ENCODE measurements at regions not wholly inside any gene's neighbourhood (a gene's known extent, or its start where the extent isn't known, plus 50 kb on each side); places are given as distances from the start of the nearest gene placed in this dataset.

DNA sequence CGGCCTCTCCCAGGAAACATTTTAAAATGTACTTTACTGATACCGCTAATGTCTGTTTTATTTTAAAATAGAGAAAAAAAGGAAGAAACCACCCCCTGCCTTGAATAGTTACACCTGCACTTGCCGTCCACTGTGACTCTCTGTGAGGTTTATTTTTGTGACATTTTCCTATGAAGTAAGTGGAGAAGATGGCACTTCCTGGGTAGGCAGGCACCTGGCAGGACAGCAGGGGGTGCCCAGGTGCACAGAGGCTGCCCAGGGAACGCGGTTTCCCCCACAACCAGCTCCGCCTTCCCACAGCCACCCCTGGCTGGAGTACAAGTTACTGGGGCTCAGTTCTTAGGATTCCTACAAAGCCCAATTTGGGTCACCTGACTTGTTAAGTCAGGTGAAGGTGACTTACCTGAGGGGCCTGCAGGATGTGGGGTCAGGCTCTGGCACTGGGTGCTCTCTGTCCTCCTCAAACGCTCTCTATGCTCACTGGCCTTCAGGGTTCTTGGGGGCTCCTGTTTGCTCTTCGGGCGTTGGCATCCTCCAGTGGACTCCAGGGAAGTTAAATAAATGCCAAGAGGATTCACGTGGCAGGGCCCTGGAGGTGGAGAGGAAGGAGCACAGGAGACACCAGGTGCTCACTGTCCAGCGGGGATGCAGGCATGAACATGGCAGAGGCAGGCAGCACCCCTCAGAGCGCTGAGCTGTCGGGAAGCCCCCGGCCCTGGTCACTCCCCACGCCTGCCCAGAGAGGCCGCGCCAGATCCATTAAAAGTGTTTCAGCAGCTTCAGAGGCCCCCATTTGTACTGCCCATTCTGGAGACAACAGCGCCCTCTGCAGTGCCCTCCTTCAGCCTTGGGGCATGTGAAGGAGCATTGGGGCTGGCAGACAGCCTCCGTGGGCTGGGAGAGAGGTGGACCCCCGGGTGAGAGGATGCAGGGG, 1021.2 kb downstream of the TBC1D22A start:
- TF ChIP-seq, protein P1, sequence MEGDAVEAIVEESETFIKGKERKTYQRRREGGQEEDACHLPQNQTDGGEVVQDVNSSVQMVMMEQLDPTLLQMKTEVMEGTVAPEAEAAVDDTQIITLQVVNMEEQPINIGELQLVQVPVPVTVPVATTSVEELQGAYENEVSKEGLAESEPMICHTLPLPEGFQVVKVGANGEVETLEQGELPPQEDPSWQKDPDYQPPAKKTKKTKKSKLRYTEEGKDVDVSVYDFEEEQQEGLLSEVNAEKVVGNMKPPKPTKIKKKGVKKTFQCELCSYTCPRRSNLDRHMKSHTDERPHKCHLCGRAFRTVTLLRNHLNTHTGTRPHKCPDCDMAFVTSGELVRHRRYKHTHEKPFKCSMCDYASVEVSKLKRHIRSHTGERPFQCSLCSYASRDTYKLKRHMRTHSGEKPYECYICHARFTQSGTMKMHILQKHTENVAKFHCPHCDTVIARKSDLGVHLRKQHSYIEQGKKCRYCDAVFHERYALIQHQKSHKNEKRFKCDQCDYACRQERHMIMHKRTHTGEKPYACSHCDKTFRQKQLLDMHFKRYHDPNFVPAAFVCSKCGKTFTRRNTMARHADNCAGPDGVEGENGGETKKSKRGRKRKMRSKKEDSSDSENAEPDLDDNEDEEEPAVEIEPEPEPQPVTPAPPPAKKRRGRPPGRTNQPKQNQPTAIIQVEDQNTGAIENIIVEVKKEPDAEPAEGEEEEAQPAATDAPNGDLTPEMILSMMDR (conservative IDR thresholded peaks at IDR 0.05; ENCODE audit: low read length): no peak
- TF ChIP-seq EZH2phosphoT487 (IDR thresholded peaks at IDR 0.05; ENCODE audit: borderline replicate concordance): no peak
